K562 (cell line): ENCODE measurements at regions not wholly inside any gene's neighbourhood (a gene's known extent, or its start where the extent isn't known, plus 50 kb on each side); places are given as distances from the start of the nearest gene placed in this dataset.

Source experiments
- ATAC-seq: fragments of 200-7000 bp; cut with Tn5 transposase; 3 replicates; pipeline ENCODE4 v1.9.1; 2020; ENCODE audit warnings: moderate library complexity
- BruUV-seq: library from RNA; stranded (reverse); fragments of 400-500 nt; replicated peaks from 2 replicates; lab custom pipeline; 2021; lab: Mats Ljungman, UMichigan
- CTCF ChIA-PET: fragments of 300-600 bp; formaldehyde crosslinking; extraction: SDS; loops from one replicate; lab custom pipeline; 2021; ENCODE audit warnings: low intra/inter-chr PET ratio; lab: Yijun Ruan, JAX
- POLR2A ChIA-PET: fragments of 300-600, 350-650 bp; sonication (Branson Sonifier 250); formaldehyde crosslinking; extraction: SDS; loops from one replicate; lab custom pipeline; 2021; ENCODE audit warnings: antibody characterized with exemption, inconsistent platforms; lab: Yijun Ruan, JAX
- DNase-seq, 4 experiments: peaks; one replicate each; pipeline versions ENCODE4 v3.0.0 to v3.0.0-alpha.2; 2011 to 2018; ENCODE audit warnings: low spot score in 3 of 4, mixed read lengths in 3 of 4; ENCODE audit errors: extremely low read depth in 1 of 4
- FAIRE-seq: peaks from 2 replicates; lab custom pipeline; 2011; peaks lifted over from hg19 to GRCh38; lab: Jason Lieb, UNC
- H2AFZ ChIP-seq: 2 replicates; pipeline ENCODE4 v1.6.0; 2011; ENCODE audit warnings: low read depth, low read length, control low read depth, inconsistent platforms
- H3K27ac ChIP-seq: fragments of 200-600 bp; 3 replicates; pipeline ENCODE4 v1.8.0; 2011; ENCODE audit warnings: low read depth, mild to moderate bottlenecking, control low read depth, inconsistent platforms, low read length, moderate library complexity, mixed read lengths; ENCODE audit errors: extremely low read depth
- H3K27me3 ChIP-seq, 2 experiments: fragments of 300-600 bp in 1 of 2; 2 replicates in 1 of 2; 3 replicates in 1 of 2; pipeline versions ENCODE4 v1.6.0 to v1.8.0; 2011; ENCODE audit warnings: inconsistent platforms in 2 of 2, low read length in 2 of 2, mild to moderate bottlenecking in 1 of 2, mixed read lengths in 1 of 2, moderate library complexity in 1 of 2; ENCODE audit not compliant: control insufficient read depth in 2 of 2, insufficient read depth in 2 of 2
- H3K36me3 ChIP-seq: fragments of 300-600 bp; 3 replicates; pipeline ENCODE4 v1.8.0; 2011; ENCODE audit warnings: mild to moderate bottlenecking, low read length, inconsistent platforms; ENCODE audit not compliant: control insufficient read depth, insufficient read depth
- H3K4me1 ChIP-seq, 2 experiments: fragments of 200-600 bp in 1 of 2; replicated peaks in 1 of 2; 2 replicates in 1 of 2; 3 replicates in 1 of 2; pipeline versions ENCODE4 v1.5.1 to v1.8.0; 2011; ENCODE audit warnings: inconsistent platforms in 2 of 2, low read length in 2 of 2, mild to moderate bottlenecking in 1 of 2, mixed read lengths in 1 of 2, moderate library complexity in 1 of 2; ENCODE audit not compliant: control insufficient read depth in 2 of 2, insufficient read depth in 2 of 2
- H3K4me2 ChIP-seq: 2 replicates; pipeline ENCODE4 v1.6.1; 2011; ENCODE audit warnings: low read length, control low read depth, inconsistent platforms, mixed read lengths; ENCODE audit not compliant: insufficient read depth
- H3K4me3 ChIP-seq: fragments of 200-600 bp; sonication (generic), shearing (Covaris generic); 2 replicates; pipeline ENCODE4 v1.5.1; 2016; ENCODE audit warnings: control low read depth, inconsistent platforms
- H3K79me2 ChIP-seq: fragments of 200-600 bp; 3 replicates; pipeline ENCODE4 v1.8.0; 2011; ENCODE audit warnings: low read length, inconsistent platforms; ENCODE audit not compliant: control insufficient read depth, insufficient read depth
- H3K9ac ChIP-seq, 2 experiments: 2 replicates each; pipeline versions ENCODE4 v1.6.0 to v1.6.1; 2011; ENCODE audit warnings: low read depth in 2 of 2, low read length in 2 of 2, control low read depth in 1 of 2, inconsistent platforms in 1 of 2, mild to moderate bottlenecking in 1 of 2, mixed read lengths in 1 of 2; ENCODE audit not compliant: insufficient read depth in 1 of 2
- H3K9me1 ChIP-seq: one replicate; pipeline ENCODE4 v1.6.0; 2011; ENCODE audit warnings: inconsistent platforms, mild to moderate bottlenecking, low read length, moderate library complexity; ENCODE audit not compliant: control insufficient read depth, insufficient read depth
- H3K9me3 ChIP-seq: replicated peaks from 2 replicates; pipeline ENCODE4 v1.5.1; 2011; ENCODE audit warnings: low read depth, low read length, inconsistent platforms; ENCODE audit not compliant: control insufficient read depth, insufficient read depth
- H4K20me1 ChIP-seq: replicated peaks from 2 replicates; pipeline ENCODE4 v1.6.1; 2011; ENCODE audit warnings: low read length, inconsistent platforms, mixed read lengths; ENCODE audit not compliant: control insufficient read depth, insufficient read depth
- IRF9 ChIP-seq: fragments of 450-650 bp; IDR thresholded peaks from 2 replicates; pipeline ENCODE4 v1.6.1; 2016; ENCODE audit warnings: missing biosample characterization, missing genetic modification characterization
- MLLT1 ChIP-seq, 2 experiments: fragments of 450-650 bp; IDR thresholded peaks; 2 replicates each; pipeline ENCODE4 v1.6.1; 2016
- ZNF766 ChIP-seq: fragments of 200-800 bp; sonication (Bioruptor generic); conservative IDR thresholded peaks from 2 replicates; pipeline ENCODE4 v1.6.1; 2016; ENCODE audit warnings: missing genetic modification characterization, missing compliant biosample characterization
- WGBS: fragments of 100-300 bp; shearing (Covaris generic); methylation state at CpG from one replicate; pipeline ENCODE4 v1.1.6; 2016; ENCODE audit warnings: low coverage, mixed read lengths; ENCODE audit not compliant: insufficient coverage; ENCODE audit errors: missing lambda C conversion rate; 5-methylcytosine and 5-hydroxymethylcytosine counted together
- in situ Hi-C: fragments of 300-500 bp; cut with MboI; formaldehyde crosslinking; loops from 4 replicates; pipeline ENCODE4 v1.15.0; 2018; ENCODE audit warnings: inconsistent platforms, mixed read lengths
- intact Hi-C: fragments of 100-400 bp; cut with micrococcal nuclease; formaldehyde crosslinking; loops from 2 replicates; pipeline ENCODE4 v1.14.2; 2022

GRCh38 chr11:112404112-112404511 lies 143.5 kb upstream of the PLET1 start:
- Histone ChIP-seq H2AFZ (no peak overlapping the region), H4K20me1 (no peaks in the 10 kb centered on the region; the same call in 1 of the 2 replicates), H3K36me3 (no peaks in the 10 kb centered on the region), H3K9me3 (no peaks in the 10 kb centered on the region), H3K9ac (no peak overlapping the region), H3K79me2 (no peaks in the 10 kb centered on the region), H3K4me1 (no peaks in the 10 kb centered on the region), H3K27me3 (peaks cover 16 to 27% of the 10 kb centered on the region in 2 experiments), H3K9me1 (no peaks in the 10 kb centered on the region), H3K27ac (no peak overlapping the region), H3K4me2 (no peak overlapping the region), H3K4me3 (no peak overlapping the region)
- ATAC-seq: no peak
- in situ Hi-C loops (no loop called here), intact Hi-C loops (no loop called here)
- TF ChIP-seq IRF9 (tag) (no peak), MLLT1 (IDR thresholded peaks at IDR 0.05) (no peak), ZNF766 (CRISPR knock-in tag) (no peak)
- POLR2A ChIA-PET: interaction anchor here (0.7 kb wide), 1 partner anchor 98 kb away, joined by 3 read pairs; no protein-coding TSS in a partner anchor
- no peak for DNase-seq
- no TSS peak for BruUV-seq
- CTCF ChIA-PET: no interaction called here
- 0% methylated on average over 1 of the region's 1 CpG for WGBS
- FAIRE-seq: no peak
